DMS79 treated with DMSO at 0.1 percent for 48 hours (cell line): ENCODE measurements at regions not wholly inside any gene's neighbourhood (a gene's known extent, or its start where the extent isn't known, plus 50 kb on each side); places are given as distances from the start of the nearest gene placed in this dataset.
"Not testable (repeated sequence)": the region's sequence is repeated elsewhere in the genome, so short reads cannot be mapped to it uniquely, and the experiment has no call there.

ENCODE experiments used
- DNase-seq: peaks from one replicate; lab custom pipeline; 2025; lab: John Stamatoyannopoulos, UW

DNA sequence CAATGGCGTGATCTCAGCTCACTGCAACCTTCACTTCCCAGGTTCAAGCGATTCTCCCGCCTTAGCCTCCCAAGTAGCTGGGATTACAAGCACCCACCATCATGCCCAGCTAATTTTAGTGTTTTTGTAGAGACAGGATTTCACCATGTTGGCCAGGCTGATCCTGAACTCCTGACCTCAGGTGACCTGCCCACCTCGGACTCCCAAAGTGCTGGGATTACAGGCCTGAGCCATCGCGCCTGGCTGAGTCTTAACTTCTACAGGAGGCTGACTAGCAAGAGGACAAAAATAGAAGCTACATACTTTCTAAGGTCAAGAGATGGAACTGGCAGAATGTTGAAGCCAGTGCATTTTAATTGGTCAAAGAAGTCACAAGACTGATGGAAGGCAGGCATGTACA, 2296.2 kb upstream of the RAG2 start:
- not testable (repeated sequence) for DNase-seq

- DNase-seq = no peak
These were observed 2286.3 kb upstream of the RAG2 start for GRCh38 chr11:38884145-38884865.

- no peak for DNase-seq
These were observed 2269.3 kb upstream of the RAG2 start for GRCh38 chr11:38867338-38867737.

DNA sequence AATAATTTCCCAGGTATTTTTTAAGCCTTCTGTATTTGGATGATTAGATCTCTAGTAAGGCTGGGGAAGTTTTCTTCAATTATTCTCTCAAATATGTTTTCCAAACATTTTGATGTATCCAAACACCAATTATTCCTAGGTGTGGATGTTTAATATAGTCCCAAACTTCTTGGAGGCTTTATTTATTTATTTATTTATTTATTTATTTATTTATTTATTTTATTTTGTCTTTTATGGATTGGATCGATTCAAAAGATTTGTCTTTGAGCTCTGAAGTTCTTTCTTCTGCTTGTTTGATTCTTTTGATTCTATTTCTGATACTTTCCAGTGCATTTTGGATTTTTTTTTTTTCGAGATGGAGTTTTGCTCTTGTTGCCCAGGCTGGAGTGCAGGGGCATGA, 2267.9 kb upstream of the RAG2 start:
- DNase-seq = no peak

GRCh38 chr11:38842991-38843390, 2245.0 kb upstream of the RAG2 start:
- no peak for DNase-seq

DNA sequence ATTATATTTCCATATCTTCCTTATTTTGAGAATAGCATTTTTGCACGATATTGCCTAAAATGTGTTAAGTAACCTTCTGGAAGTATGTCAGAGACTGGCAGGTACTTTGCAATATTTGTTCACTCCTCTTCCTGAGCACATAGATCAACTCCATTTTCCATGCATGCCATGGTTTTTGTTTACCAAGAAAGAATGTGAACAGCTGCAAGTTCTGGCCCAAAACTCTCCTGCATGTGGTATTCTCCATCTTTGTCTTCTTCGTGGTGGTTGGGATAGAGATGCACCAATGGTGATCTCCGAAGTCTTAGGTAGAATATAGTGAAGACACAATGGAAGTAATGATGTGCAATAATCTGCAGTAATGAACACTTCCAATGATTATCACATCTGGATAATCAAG, 2241.0 kb upstream of the RAG2 start:
- DNase-seq = no peak

DNA sequence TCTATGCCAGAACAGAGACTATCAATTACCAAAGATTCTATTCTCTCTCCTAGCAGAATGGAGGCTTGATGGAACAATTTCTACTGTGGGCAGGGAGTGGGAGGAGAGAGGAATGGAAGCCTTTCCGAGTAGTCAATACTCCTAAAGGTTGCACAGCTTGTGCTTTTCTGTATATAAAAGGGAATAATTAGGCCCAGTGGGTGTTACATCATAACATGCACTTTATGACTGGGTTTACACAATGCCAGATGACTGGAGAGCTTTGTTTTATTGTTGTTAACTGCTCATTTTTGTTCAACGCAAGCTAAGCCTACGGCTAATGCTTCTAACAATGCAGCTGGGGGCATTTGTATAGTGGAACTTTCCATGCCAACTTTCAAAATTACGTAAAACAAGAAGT, 2237.9 kb upstream of the RAG2 start:
- no peak for DNase-seq

DNA sequence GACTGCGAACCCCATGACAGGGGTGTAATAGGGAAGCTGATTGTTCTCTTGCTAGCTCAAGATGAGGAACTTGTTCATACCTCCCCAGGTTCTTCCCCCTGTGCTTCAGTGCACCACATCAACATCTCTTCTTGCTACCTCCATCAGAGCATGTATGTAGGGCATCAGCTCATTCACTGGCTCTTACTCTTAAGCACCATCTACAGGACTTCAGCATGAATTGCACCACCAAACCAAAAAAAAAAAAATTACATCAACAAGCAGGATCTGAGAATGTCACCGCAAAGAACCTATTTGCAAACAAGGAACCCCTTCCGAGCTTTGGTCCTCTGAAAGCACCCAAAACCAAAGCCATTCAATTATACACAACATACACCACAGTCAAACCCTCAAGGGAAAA, 2226.5 kb upstream of the RAG2 start:
- no peak for DNase-seq

GRCh38 chr11:38821786-38822185, 2223.8 kb upstream of the RAG2 start:
- not testable (repeated sequence) for DNase-seq

DNA sequence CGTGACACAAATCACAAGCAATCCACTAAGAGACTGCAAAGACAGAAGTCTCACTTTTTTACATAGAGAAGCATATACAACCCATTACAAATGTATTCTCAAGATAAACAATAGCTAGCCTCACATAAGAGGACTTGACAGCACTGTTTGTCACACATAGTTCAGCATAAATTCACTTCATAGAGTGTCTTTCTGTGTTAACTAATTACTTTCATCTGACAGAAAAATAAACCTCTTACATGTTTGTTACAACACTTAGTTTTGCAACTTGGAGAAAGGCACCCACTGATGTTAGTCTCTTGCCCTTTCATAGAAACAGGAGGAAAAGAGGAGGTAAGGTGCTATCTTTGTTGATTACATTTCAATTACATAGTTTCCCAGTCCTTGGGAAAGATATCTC, 2221.9 kb upstream of the RAG2 start:
- DNase-seq = no peak

DNA sequence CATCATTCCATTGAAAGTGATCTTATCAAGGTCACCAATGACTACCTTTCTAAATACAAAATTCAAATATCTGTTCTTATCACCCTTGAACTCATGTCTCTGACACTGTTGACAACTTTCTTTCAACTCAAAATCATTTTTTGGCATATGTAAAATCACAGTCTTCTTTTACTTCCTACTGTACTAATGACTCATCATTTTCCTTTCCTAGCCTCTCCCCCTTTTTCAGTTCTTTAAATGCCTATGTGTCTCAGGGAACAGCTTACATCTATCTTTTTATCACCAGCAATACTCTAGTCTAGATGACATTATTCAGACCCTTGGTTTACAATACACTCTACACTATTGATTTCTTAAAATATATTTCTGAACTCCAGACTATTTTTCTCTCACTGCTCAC, 2220.7 kb upstream of the RAG2 start:
- no peak for DNase-seq

DNA sequence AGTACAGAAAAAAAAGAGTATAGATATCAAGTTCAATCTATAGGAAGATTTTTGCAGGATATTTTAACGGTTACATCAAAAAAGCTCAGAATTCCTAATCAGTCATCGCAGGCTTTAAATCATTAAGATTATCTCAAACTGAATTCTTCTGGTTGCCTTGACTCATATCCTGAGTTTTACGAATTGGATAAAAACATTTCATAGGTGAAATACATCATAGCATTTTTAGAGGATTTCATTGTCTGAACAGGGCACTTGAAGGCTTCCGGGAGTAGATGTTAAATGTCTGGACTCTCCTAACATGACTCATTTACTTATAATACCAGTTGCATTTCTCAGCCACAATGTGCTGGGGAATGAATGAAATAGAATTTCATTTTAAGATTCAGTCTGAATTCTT, 2216.6 kb upstream of the RAG2 start:
- DNase-seq = no peak

GRCh38 chr11:38809521-38809920, 2211.5 kb upstream of the RAG2 start:
- no peak for DNase-seq

DNA sequence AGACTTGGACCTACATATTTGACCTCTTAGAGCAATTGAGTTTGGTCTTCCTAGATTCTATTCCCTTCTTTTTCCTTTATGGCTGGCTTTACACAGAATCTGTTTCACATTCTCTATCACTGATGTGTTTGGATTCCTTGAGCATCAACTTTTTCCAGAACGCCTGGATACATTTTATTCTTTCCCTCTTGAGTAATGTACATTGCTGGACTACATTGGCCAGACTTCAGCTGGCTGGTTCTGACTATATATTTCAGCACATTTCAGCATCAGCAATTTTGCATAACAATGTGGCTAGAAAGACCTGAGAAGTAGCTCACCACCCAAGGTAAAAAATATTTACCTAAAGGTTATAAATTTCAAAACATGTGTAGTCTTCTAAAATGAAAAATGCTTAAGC, 2198.2 kb upstream of the RAG2 start:
- DNase-seq = no peak

- no peak for DNase-seq
These were observed 2197.0 kb upstream of the RAG2 start for GRCh38 chr11:38795027-38795426.

GRCh38 chr11:38791346-38791961, 2193.4 kb upstream of the RAG2 start:
- DNase-seq = peak; percentile 8

DNA sequence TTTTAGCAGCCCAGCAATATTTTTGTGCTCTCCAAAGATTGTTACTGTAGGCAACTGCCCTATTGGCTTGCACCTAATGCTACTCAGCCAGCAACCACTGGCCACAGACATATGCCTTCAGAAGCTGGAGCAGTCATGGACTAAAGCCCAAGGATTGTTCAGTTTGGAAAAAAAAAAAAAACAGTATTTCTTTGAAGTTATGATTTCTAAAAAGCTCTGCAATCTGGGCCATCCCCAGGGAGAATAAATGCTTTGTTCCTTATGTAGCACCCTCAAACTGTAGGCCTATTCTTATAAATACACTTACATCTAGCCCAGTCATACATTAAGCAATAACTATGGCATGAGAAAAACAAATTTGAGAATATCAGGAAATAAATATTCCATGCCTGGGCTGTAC, 2190.5 kb upstream of the RAG2 start:
- no peak for DNase-seq

GRCh38 chr11:38784164-38784563, 2186.1 kb upstream of the RAG2 start:
- no peak for DNase-seq

DNA sequence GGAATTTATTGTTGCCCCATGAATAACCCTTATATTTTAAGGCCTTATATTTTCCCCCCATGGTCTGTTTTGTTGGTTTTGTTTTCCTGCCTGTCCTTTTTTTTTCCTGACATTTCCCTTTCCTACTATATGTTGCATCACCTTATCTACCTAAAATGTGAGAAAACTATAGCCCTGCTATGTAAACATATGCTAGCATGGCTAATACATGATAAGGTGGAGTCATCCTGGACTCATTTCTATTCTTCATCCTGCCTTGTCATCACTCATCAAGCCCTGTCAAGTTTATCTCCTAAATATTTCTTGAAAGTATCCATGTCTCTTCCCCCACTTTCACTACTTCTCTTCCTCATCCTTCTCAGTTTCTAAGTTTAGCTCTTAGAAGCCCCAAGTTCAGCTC, 2168.8 kb upstream of the RAG2 start:
- no peak for DNase-seq

GRCh38 chr11:38759394-38759793, 2161.4 kb upstream of the RAG2 start:
- DNase-seq = no peak

DNA sequence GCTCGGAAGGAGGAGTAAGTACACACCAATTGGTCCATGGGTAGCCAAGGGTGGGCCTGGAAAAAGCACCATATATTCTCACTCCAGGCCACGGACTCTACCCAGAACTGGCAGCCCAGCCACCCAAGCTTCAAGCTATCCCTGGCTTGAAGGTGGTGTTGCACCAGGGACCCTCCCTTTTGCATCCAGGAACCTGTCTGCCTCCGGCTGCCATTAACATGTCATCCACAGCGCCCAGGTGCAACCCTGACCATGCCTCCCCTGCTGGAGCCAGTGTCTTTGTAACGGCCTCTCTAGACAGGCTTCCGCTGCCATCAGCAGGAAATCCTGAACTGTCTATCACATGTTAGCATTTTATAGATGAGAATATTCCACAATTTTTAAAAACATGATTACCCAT, 2158.5 kb upstream of the RAG2 start:
- no peak for DNase-seq

GRCh38 chr11:38751421-38751820, 2153.4 kb upstream of the RAG2 start:
- DNase-seq = no peak

- DNase-seq = not testable (repeated sequence)
These were observed 2148.5 kb upstream of the RAG2 start for GRCh38 chr11:38746516-38746915.

GRCh38 chr11:38723361-38723760, 2125.3 kb upstream of the RAG2 start:
- DNase-seq = no peak
